ENCODE measurements at regions not wholly inside any gene's neighbourhood (a gene's known extent, or its start where the extent isn't known, plus 50 kb on each side); places are given as distances from the start of the nearest gene placed in this dataset.

DNA sequence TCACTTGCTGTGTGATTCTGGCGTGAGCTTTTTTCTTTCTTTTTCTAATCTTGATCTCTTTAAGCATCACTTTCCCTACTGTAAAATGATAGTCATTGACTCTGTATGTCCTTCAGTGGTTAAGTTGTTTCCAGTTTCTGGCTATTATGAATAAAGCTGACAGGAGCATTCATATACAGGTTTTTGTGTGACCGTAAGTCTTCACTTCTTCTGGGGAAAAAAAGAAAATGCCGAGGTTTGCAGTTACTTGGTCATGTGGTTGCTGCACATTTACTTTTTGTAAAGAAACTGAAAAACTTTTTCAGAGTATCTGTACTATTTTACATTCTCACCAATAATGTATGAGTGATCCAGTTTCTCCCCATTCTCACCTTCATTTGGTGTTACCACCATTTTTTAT is 247.4 kb upstream of the RBMS3 start:
- H3K4me1 ChIP-seq (ENCODE audit: control insufficient read depth in 1 of 2, insufficient read depth in 1 of 2, low read depth in 1 of 2, low read length in 1 of 2) = no peaks in the 10 kb centered on the region
- TF ChIP-seq, protein P1, sequence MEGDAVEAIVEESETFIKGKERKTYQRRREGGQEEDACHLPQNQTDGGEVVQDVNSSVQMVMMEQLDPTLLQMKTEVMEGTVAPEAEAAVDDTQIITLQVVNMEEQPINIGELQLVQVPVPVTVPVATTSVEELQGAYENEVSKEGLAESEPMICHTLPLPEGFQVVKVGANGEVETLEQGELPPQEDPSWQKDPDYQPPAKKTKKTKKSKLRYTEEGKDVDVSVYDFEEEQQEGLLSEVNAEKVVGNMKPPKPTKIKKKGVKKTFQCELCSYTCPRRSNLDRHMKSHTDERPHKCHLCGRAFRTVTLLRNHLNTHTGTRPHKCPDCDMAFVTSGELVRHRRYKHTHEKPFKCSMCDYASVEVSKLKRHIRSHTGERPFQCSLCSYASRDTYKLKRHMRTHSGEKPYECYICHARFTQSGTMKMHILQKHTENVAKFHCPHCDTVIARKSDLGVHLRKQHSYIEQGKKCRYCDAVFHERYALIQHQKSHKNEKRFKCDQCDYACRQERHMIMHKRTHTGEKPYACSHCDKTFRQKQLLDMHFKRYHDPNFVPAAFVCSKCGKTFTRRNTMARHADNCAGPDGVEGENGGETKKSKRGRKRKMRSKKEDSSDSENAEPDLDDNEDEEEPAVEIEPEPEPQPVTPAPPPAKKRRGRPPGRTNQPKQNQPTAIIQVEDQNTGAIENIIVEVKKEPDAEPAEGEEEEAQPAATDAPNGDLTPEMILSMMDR (IDR thresholded peaks at IDR 0.05) = no peak
- no peak overlapping the region for H3K27ac ChIP-seq
- no peaks in the 10 kb centered on the region for H3K9me3 ChIP-seq
- H3K36me3 ChIP-seq = no peaks in the 10 kb centered on the region
- no peaks in the 10 kb centered on the region for H3K27me3 ChIP-seq
- no peak overlapping the region for H3K4me3 ChIP-seq (ENCODE audit: low read depth in 1 of 2, low read length in 1 of 2)

DNA sequence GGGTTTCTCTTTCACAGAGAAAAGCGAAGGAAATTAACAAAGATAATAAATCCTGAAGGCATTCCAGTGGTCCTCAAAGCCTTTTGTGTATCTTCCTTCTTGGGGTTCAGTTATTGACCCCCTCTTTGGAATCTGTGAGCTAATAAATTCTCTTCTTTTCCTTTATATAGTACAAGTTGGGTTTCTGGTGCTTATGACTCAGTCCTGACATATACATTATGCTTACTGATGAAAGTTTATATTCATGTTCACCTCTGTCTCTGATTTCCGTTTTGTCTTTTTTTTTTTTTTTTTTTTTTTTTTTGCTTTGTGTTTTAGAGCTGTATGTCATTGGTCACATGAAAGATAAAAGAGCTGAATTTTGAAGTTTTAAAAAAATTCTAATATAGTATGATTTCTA is 230.7 kb upstream of the RBMS3 start:
- H3K27me3 ChIP-seq = no peaks in the 10 kb centered on the region
- H3K36me3 ChIP-seq = no peaks in the 10 kb centered on the region
- no peaks in the 10 kb centered on the region for H3K4me1 ChIP-seq (ENCODE audit: control insufficient read depth in 1 of 2, insufficient read depth in 1 of 2, low read depth in 1 of 2, low read length in 1 of 2)
- H3K4me3 ChIP-seq (ENCODE audit: low read depth in 1 of 2, low read length in 1 of 2) = no peak overlapping the region
- H3K9me3 ChIP-seq = no peaks in the 10 kb centered on the region
- TF ChIP-seq, protein P1 (IDR thresholded peaks at IDR 0.05) = no peak
- no peak overlapping the region for H3K27ac ChIP-seq

GRCh38 chr3:29057326-29057725 is 223.5 kb upstream of the RBMS3 start:
- Histone ChIP-seq H3K27ac (no peak overlapping the region), H3K36me3 (no peaks in the 10 kb centered on the region), H3K27me3 (no peaks in the 10 kb centered on the region), H3K4me3 (ENCODE audit: low read depth in 1 of 2, low read length in 1 of 2) (no peak overlapping the region), H3K9me3 (no peaks in the 10 kb centered on the region), H3K4me1 (ENCODE audit: control insufficient read depth in 1 of 2, insufficient read depth in 1 of 2, low read depth in 1 of 2, low read length in 1 of 2) (no peaks in the 10 kb centered on the region)
- TF ChIP-seq, protein P1 (IDR thresholded peaks at IDR 0.05) = no peak

GRCh38 chr3:29064085-29064484 is 216.8 kb upstream of the RBMS3 start:
- H3K27ac ChIP-seq = no peak overlapping the region
- H3K27me3 ChIP-seq = no peaks in the 10 kb centered on the region
- no peaks in the 10 kb centered on the region for H3K36me3 ChIP-seq
- no peak overlapping the region for H3K4me3 ChIP-seq (ENCODE audit: low read depth in 1 of 2, low read length in 1 of 2)
- TF ChIP-seq, protein P1 (IDR thresholded peaks at IDR 0.05) = no peak
- no peaks in the 10 kb centered on the region for H3K4me1 ChIP-seq (ENCODE audit: control insufficient read depth in 1 of 2, insufficient read depth in 1 of 2, low read depth in 1 of 2, low read length in 1 of 2)
- H3K9me3 ChIP-seq = no peaks in the 10 kb centered on the region

DNA sequence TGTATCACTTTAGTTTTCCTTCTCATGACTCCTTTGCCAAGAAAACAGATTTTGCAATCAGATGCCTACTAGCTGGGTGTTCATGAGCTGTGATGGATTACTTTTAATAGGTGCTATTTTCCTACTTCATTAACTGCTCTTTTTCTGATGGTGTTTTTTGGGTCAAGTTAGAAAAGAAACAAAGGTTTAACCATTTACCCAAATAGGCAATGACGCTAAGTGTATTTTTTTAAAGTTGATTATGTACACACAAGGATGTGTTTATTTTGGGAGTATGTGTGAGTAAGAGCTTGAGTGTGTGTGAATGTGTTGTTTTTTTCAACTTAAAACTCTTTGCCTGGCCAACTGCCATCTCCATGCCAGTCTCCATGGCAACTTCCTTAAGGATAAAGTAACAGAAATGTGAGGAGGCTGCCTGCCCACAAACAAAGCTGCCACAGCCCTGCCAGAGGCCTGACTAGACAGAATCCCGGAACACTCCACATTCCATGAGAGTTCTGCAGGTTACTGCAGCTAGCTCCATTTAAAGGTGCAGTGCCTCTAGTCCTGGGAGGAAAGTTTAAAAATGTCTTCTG is 215.6 kb upstream of the RBMS3 start:
- Histone ChIP-seq H3K9me3 (no peaks in the 10 kb centered on the region), H3K27ac (no peak overlapping the region), H3K27me3 (no peaks in the 10 kb centered on the region), H3K4me1 (ENCODE audit: control insufficient read depth in 1 of 2, insufficient read depth in 1 of 2, low read depth in 1 of 2, low read length in 1 of 2) (no peaks in the 10 kb centered on the region), H3K36me3 (no peaks in the 10 kb centered on the region), H3K4me3 (ENCODE audit: low read depth in 1 of 2, low read length in 1 of 2) (no peak overlapping the region)
- TF ChIP-seq, protein P1 (IDR thresholded peaks at IDR 0.05) = no peak

- Histone ChIP-seq H3K27ac (no peak overlapping the region), H3K9me3 (no peaks in the 10 kb centered on the region)
- TF ChIP-seq, protein P1 (IDR thresholded peaks at IDR 0.05) = no peak
These were observed 213.9 kb upstream of the RBMS3 start for GRCh38 chr3:29067007-29067406.

More at GRCh38 chr3:29067007-29067406, 213.9 kb upstream of the RBMS3 start:
- Histone ChIP-seq H3K36me3 (no peaks in the 10 kb centered on the region), H3K4me3 (ENCODE audit: low read depth in 1 of 2, low read length in 1 of 2) (no peak overlapping the region), H3K4me1 (ENCODE audit: control insufficient read depth in 1 of 2, insufficient read depth in 1 of 2, low read depth in 1 of 2, low read length in 1 of 2) (no peaks in the 10 kb centered on the region), H3K27me3 (no peaks in the 10 kb centered on the region)
